H9 (cell line): ENCODE measurements at regions not wholly inside any gene's neighbourhood (a gene's known extent, or its start where the extent isn't known, plus 50 kb on each side); places are given as distances from the start of the nearest gene placed in this dataset.

ENCODE experiments used
- DNase-seq: peaks from one replicate; pipeline ENCODE4 v3.0.0-alpha.2; 2017
- H2AFZ ChIP-seq: one replicate; pipeline ENCODE4 v1.6.1; 2013; ENCODE audit warnings: mild to moderate bottlenecking, low read length, control low read depth, moderate library complexity
- H2AK5ac ChIP-seq: 2 replicates; pipeline ENCODE4 v1.6.1; 2013; ENCODE audit warnings: low read length, control low read depth, mixed read lengths; ENCODE audit not compliant: insufficient read length
- H2BK120ac ChIP-seq: one replicate; pipeline ENCODE4 v1.6.1; 2013; ENCODE audit warnings: low read depth, mild to moderate bottlenecking, low read length, control low read depth, inconsistent platforms; ENCODE audit not compliant: poor library complexity, severe bottlenecking
- H2BK12ac ChIP-seq: 2 replicates; pipeline ENCODE4 v1.6.1; 2013; ENCODE audit warnings: low read length, control low read depth, mixed read lengths, low read depth; ENCODE audit not compliant: insufficient read length
- H2BK15ac ChIP-seq: 2 replicates; pipeline ENCODE4 v1.6.1; 2013; ENCODE audit warnings: low read depth, low read length, control low read depth
- H2BK20ac ChIP-seq: one replicate; pipeline ENCODE4 v1.6.1; 2013; ENCODE audit warnings: low read depth, mild to moderate bottlenecking, low read length, control low read depth, inconsistent platforms; ENCODE audit not compliant: poor library complexity, severe bottlenecking
- H2BK5ac ChIP-seq: 2 replicates; pipeline ENCODE4 v1.6.1; 2013; ENCODE audit warnings: low read length, control low read depth, mixed read lengths; ENCODE audit not compliant: insufficient read length
- H3K14ac ChIP-seq: 2 replicates; pipeline ENCODE4 v1.6.1; 2013; ENCODE audit warnings: low read length, control low read depth; ENCODE audit not compliant: insufficient read depth
- H3K18ac ChIP-seq: 2 replicates; pipeline ENCODE4 v1.6.1; 2013; ENCODE audit warnings: low read depth, mild to moderate bottlenecking, mixed read lengths, low read length, control low read depth; ENCODE audit not compliant: insufficient read length
- H3K23ac ChIP-seq: 2 replicates; pipeline ENCODE4 v1.6.1; 2013; ENCODE audit warnings: low read length, control low read depth, mixed read lengths, low read depth; ENCODE audit not compliant: insufficient read length
- H3K23me2 ChIP-seq: 2 replicates; pipeline ENCODE4 v1.6.1; 2013; ENCODE audit warnings: low read depth, mild to moderate bottlenecking, mixed read lengths, low read length, control low read depth; ENCODE audit not compliant: insufficient read length, poor library complexity, severe bottlenecking
- H3K27ac ChIP-seq: 2 replicates; pipeline ENCODE4 v1.5.1; 2013; ENCODE audit warnings: low read length, control low read depth, mixed read lengths, low read depth; ENCODE audit not compliant: insufficient read length
- H3K27me3 ChIP-seq: 2 replicates; pipeline ENCODE4 v1.6.1; 2013; ENCODE audit warnings: low read length, control low read depth, inconsistent platforms; ENCODE audit not compliant: insufficient read depth
- H3K4ac ChIP-seq: 2 replicates; pipeline ENCODE4 v1.6.1; 2013; ENCODE audit warnings: low read depth, mild to moderate bottlenecking, control low read depth, inconsistent platforms, low read length, moderate library complexity
- H3K4me1 ChIP-seq: 2 replicates; pipeline ENCODE4 v1.6.1; 2013; ENCODE audit warnings: low read length, control low read depth, inconsistent platforms; ENCODE audit not compliant: insufficient read depth
- H3K4me2 ChIP-seq: 2 replicates; pipeline ENCODE4 v1.6.1; 2013; ENCODE audit warnings: low read length, control low read depth, mixed read lengths; ENCODE audit not compliant: insufficient read length, insufficient read depth
- H3K56ac ChIP-seq: 2 replicates; pipeline ENCODE4 v1.6.1; 2013; ENCODE audit warnings: low read depth, mild to moderate bottlenecking, mixed read lengths, low read length, control low read depth; ENCODE audit not compliant: insufficient read length
- H3K79me1 ChIP-seq: 2 replicates; pipeline ENCODE4 v1.6.1; 2013; ENCODE audit warnings: low read depth, mild to moderate bottlenecking, moderate library complexity, low read length, control low read depth, inconsistent platforms; ENCODE audit not compliant: insufficient read depth, poor library complexity, severe bottlenecking
- H3K79me2 ChIP-seq: 2 replicates; pipeline ENCODE4 v1.6.1; 2013; ENCODE audit warnings: low read length, control low read depth, inconsistent platforms; ENCODE audit not compliant: insufficient read depth
- H3K9ac ChIP-seq: 2 replicates; pipeline ENCODE4 v1.6.1; 2013; ENCODE audit warnings: low read length, control low read depth, mixed read lengths; ENCODE audit not compliant: insufficient read length; ENCODE audit errors: extremely low read depth
- H3K9me3 ChIP-seq: one replicate; pipeline ENCODE4 v1.6.1; 2013; ENCODE audit warnings: low read depth, low read length, inconsistent platforms; ENCODE audit not compliant: control insufficient read depth
- H3T11ph ChIP-seq: one replicate; pipeline ENCODE4 v1.6.1; 2013; ENCODE audit warnings: mild to moderate bottlenecking, low read length, control low read depth, inconsistent platforms
- H4K20me1 ChIP-seq: one replicate; pipeline ENCODE4 v1.6.1; 2013; ENCODE audit not compliant: control insufficient read depth, insufficient read length, insufficient read depth
- H4K5ac ChIP-seq: 2 replicates; pipeline ENCODE4 v1.6.1; 2013; ENCODE audit warnings: low read depth, mild to moderate bottlenecking, mixed read lengths, low read length, control low read depth; ENCODE audit not compliant: insufficient read length
- H4K8ac ChIP-seq: replicated peaks from 2 replicates; pipeline ENCODE4 v1.6.1; 2013; ENCODE audit warnings: low read length, control low read depth, mixed read lengths, low read depth; ENCODE audit not compliant: insufficient read length
- H4K91ac ChIP-seq: 2 replicates; pipeline ENCODE4 v1.6.1; 2013; ENCODE audit warnings: low read depth, mild to moderate bottlenecking, moderate library complexity, mixed read lengths, low read length, control low read depth; ENCODE audit not compliant: insufficient read length
- H3K27ac Mint-ChIP-seq, 3 experiments: 2 replicates in 2 of 3; 3 replicates in 1 of 3; pipeline ENCODE4 v1.8.0; 2020 to 2021; ENCODE audit warnings: mixed read lengths in 3 of 3, mild to moderate bottlenecking in 1 of 3, moderate library complexity in 1 of 3
- H3K27me3 Mint-ChIP-seq: 2 replicates; pipeline ENCODE4 v1.8.0; 2021; ENCODE audit warnings: low read depth, mild to moderate bottlenecking, moderate library complexity, mixed read lengths
- H3K36me3 Mint-ChIP-seq, 3 experiments: 2 replicates in 2 of 3; 3 replicates in 1 of 3; pipeline ENCODE4 v1.8.0; 2020 to 2021; ENCODE audit warnings: low read depth in 3 of 3, mixed read lengths in 3 of 3; ENCODE audit not compliant: insufficient read depth in 1 of 3
- H3K4me1 Mint-ChIP-seq, 2 experiments: 2 replicates each; pipeline ENCODE4 v1.8.0; 2020; ENCODE audit warnings: mixed read lengths in 2 of 2
- H3K4me3 Mint-ChIP-seq, 2 experiments: 2 replicates in 1 of 2; 3 replicates in 1 of 2; pipeline ENCODE4 v1.8.0; 2020 to 2021; ENCODE audit warnings: mild to moderate bottlenecking in 2 of 2, mixed read lengths in 2 of 2, moderate library complexity in 1 of 2
- H3K9me3 Mint-ChIP-seq, 2 experiments: 2 replicates in 1 of 2; 3 replicates in 1 of 2; pipeline ENCODE4 v1.8.0; 2020; ENCODE audit warnings: mild to moderate bottlenecking in 2 of 2, mixed read lengths in 2 of 2, moderate library complexity in 1 of 2
- WGBS: extraction: QIAGEN DNeasy Blood & Tissue Kit; methylation state at CpG from one replicate; pipeline ENCODE4 v1.1.7; 2013; ENCODE audit warnings: missing lambda C conversion rate, low lambda C conversion rate, mixed read lengths; ENCODE audit not compliant: insufficient read length; ENCODE audit errors: extremely low coverage; 5-methylcytosine and 5-hydroxymethylcytosine counted together
- TF ChIP-seq, protein P1 (sequence below): fragments of 200-600 bp; sonication (generic); conservative IDR thresholded peaks from 3 replicates; pipeline ENCODE4 v1.8.0; 2021; ENCODE audit warnings: antibody characterized with exemption, mild to moderate bottlenecking

DNA sequence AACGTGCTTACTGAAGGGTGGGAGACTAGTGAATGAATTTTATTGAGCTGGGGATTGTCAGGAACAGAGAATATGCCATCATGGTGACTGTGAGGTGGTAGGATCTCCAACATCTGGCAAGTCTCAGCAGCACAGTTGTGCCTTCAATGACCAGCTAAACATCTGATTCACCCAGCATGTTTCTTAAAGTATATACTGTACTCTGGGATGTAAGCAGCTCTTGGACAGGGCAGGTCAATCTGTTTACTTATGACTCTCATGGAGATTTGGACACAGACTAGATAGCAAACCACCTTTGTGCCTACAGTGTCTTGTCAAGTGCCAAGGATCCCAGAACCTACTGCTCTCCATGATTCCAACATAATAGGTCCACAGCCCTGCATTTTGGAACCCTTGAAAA, 801.0 kb upstream of the CITED2 start:
- Histone ChIP-seq H3K27ac (no peak overlapping the region), H2BK15ac (no peak overlapping the region), H2BK12ac (no peak overlapping the region), H4K20me1 (no peaks in the 10 kb centered on the region), H3K9me3 (no peaks in the 10 kb centered on the region), H2AFZ (no peak overlapping the region), H2AK5ac (no peak overlapping the region), H3K4ac (no peak overlapping the region), H3K4me2 (no peak overlapping the region), H3K27me3 (no peaks in the 10 kb centered on the region), H2BK20ac (no peak overlapping the region), H3K23ac (no peak overlapping the region), H3K79me2 (no peaks in the 10 kb centered on the region), H3K14ac (no peak overlapping the region), H2BK5ac (no peak overlapping the region), H3K56ac (no peak overlapping the region), H3T11ph (no peak overlapping the region), H3K18ac (no peak overlapping the region), H4K5ac (no peak overlapping the region), H3K4me1 (no peaks in the 10 kb centered on the region), H4K91ac (no peak overlapping the region), H2BK120ac (no peak overlapping the region), H3K79me1 (no peaks in the 10 kb centered on the region), H3K23me2 (no peaks in the 10 kb centered on the region), H4K8ac (no peak overlapping the region), H3K9ac (no peak overlapping the region)
- H3K27ac Mint-ChIP-seq: no peak overlapping the region
- no peaks in the 10 kb centered on the region for H3K27me3 Mint-ChIP-seq
- peaks cover 14 to 17% of the 10 kb centered on the region in 2 experiments; a peak in 4 of 5 replicates for H3K9me3 Mint-ChIP-seq
- no peak overlapping the region for H3K4me3 Mint-ChIP-seq
- WGBS: no CpG with 5 or more reads among the region's 1 CpG
- no peaks in the 10 kb centered on the region for H3K4me1 Mint-ChIP-seq
- no peak for DNase-seq
- TF ChIP-seq, protein P1, sequence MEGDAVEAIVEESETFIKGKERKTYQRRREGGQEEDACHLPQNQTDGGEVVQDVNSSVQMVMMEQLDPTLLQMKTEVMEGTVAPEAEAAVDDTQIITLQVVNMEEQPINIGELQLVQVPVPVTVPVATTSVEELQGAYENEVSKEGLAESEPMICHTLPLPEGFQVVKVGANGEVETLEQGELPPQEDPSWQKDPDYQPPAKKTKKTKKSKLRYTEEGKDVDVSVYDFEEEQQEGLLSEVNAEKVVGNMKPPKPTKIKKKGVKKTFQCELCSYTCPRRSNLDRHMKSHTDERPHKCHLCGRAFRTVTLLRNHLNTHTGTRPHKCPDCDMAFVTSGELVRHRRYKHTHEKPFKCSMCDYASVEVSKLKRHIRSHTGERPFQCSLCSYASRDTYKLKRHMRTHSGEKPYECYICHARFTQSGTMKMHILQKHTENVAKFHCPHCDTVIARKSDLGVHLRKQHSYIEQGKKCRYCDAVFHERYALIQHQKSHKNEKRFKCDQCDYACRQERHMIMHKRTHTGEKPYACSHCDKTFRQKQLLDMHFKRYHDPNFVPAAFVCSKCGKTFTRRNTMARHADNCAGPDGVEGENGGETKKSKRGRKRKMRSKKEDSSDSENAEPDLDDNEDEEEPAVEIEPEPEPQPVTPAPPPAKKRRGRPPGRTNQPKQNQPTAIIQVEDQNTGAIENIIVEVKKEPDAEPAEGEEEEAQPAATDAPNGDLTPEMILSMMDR: no peak
- H3K36me3 Mint-ChIP-seq: peaks cover 9 to 18% (median 9%) of the 10 kb centered on the region in 3 experiments
